Smooth muscle cell (in vitro differentiated cells): ENCODE measurements at regions not wholly inside any gene's neighbourhood (a gene's known extent, or its start where the extent isn't known, plus 50 kb on each side); places are given as distances from the start of the nearest gene placed in this dataset.

ENCODE experiments used
- DNase-seq: peaks from one replicate; lab custom pipeline; 2025; ENCODE audit not compliant: unreplicated experiment; lab: John Stamatoyannopoulos, UW
- H2AFZ ChIP-seq: fragments of 200-600 bp; sonication (generic); 2 replicates; pipeline ENCODE4 v1.6.0; 2016; ENCODE audit warnings: antibody characterized with exemption, low read depth, mild to moderate bottlenecking
- H3F3A ChIP-seq: fragments of 200-600 bp; sonication (generic); 2 replicates; pipeline ENCODE4 v1.6.0; 2017; ENCODE audit warnings: antibody characterized with exemption, low read depth
- H3K27ac ChIP-seq: fragments of 200-600 bp; sonication (generic); 2 replicates; pipeline ENCODE4 v1.5.1; 2016; ENCODE audit warnings: low read depth, mild to moderate bottlenecking
- H3K27me3 ChIP-seq: fragments of 200-600 bp; sonication (generic); 2 replicates; pipeline ENCODE4 v1.6.1; 2016; ENCODE audit warnings: low read depth, mild to moderate bottlenecking
- H3K36me3 ChIP-seq: fragments of 200-600 bp; sonication (generic); 2 replicates; pipeline ENCODE4 v1.5.1; 2016; ENCODE audit warnings: low read depth
- H3K4me1 ChIP-seq: fragments of 200-600 bp; sonication (generic); 2 replicates; pipeline ENCODE4 v1.5.1; 2016; ENCODE audit warnings: low read depth
- H3K4me2 ChIP-seq: fragments of 200-600 bp; sonication (generic); 2 replicates; pipeline ENCODE4 v1.6.0; 2016; ENCODE audit warnings: mild to moderate bottlenecking
- H3K4me3 ChIP-seq: fragments of 200-600 bp; sonication (generic); 2 replicates; pipeline ENCODE4 v1.5.1; 2016; ENCODE audit warnings: mild to moderate bottlenecking
- H3K79me2 ChIP-seq: fragments of 200-600 bp; sonication (generic); 2 replicates; pipeline ENCODE4 v1.6.0; 2016; ENCODE audit warnings: low read depth, mild to moderate bottlenecking
- H3K9ac ChIP-seq: fragments of 200-600 bp; sonication (generic); 2 replicates; pipeline ENCODE4 v1.6.0; 2016; ENCODE audit warnings: low read depth
- H3K9me3 ChIP-seq: fragments of 200-600 bp; sonication (generic); replicated peaks from 2 replicates; pipeline ENCODE4 v1.5.1; 2016; ENCODE audit warnings: low read depth
- H4K20me1 ChIP-seq: fragments of 200-600 bp; sonication (generic); 2 replicates; pipeline ENCODE4 v1.6.0; 2016; ENCODE audit warnings: low read depth
- WGBS: methylation state at CpG from one replicate; pipeline ENCODE4 v1.1.7; 2016; ENCODE audit warnings: low lambda C conversion rate; 5-methylcytosine and 5-hydroxymethylcytosine counted together
- TF ChIP-seq, protein P1 (sequence below): fragments of 200-600 bp; sonication (generic); IDR thresholded peaks from 2 replicates; pipeline ENCODE4 v1.5.1; 2017; ENCODE audit warnings: borderline replicate concordance, mild to moderate bottlenecking, antibody characterized with exemption; ENCODE audit not compliant: insufficient read depth, poor library complexity, severe bottlenecking

DNA sequence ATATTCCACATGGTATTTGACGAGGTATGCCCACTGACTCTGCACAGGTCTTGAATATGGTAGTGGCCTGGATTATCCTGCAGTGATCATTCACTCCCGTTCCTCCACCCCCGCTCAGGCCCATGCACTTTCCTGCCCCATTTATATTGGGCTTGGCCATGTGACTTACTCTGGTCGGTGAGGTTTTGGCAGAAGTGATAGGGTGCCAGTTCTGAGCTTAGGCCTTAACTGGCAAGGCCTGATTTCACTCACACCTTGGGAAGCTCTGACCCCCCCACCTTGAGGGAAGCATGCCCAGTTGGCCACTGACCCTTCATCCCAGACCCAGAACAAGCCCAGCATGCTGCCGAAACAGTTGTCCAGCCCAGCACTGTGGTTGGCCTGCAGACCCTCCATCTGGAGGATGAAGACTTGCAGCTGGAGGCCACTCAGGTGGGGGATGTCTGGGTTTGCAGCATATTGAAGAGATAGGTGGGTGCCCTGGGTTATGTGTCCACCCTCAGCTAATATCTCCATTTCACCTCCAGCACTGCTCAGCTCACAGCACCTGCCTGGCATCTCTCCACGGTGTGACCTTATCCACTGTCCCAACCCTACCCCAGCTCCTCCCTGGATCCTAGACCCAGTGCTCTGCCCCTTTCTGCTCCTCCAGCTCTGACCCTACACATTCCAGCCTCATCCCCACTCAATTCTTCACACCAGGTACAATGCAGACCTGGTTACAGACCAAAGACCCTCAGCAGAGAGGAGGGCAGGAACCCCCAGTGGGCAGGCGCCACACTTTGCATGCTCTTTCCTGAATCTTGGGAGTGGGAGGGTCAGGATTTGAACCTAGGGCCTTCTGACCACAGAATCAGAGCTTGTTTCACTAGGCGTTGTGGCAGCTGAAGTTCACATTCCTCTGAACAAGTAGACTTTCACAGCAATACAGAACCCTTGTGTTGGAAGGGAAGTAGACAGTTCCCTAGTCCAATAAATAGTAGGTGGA lies 138.1 kb upstream of the CHST15 start:
- no peak overlapping the region for H3K9ac ChIP-seq
- no peaks in the 10 kb centered on the region for H3K9me3 ChIP-seq
- TF ChIP-seq, protein P1, sequence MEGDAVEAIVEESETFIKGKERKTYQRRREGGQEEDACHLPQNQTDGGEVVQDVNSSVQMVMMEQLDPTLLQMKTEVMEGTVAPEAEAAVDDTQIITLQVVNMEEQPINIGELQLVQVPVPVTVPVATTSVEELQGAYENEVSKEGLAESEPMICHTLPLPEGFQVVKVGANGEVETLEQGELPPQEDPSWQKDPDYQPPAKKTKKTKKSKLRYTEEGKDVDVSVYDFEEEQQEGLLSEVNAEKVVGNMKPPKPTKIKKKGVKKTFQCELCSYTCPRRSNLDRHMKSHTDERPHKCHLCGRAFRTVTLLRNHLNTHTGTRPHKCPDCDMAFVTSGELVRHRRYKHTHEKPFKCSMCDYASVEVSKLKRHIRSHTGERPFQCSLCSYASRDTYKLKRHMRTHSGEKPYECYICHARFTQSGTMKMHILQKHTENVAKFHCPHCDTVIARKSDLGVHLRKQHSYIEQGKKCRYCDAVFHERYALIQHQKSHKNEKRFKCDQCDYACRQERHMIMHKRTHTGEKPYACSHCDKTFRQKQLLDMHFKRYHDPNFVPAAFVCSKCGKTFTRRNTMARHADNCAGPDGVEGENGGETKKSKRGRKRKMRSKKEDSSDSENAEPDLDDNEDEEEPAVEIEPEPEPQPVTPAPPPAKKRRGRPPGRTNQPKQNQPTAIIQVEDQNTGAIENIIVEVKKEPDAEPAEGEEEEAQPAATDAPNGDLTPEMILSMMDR: no peak
- no peaks in the 10 kb centered on the region for H3K79me2 ChIP-seq
- DNase-seq: no peak
- no peak overlapping the region for H3K27ac ChIP-seq
- 96% methylated on average over 8 of the region's 8 CpGs for WGBS
- H2AFZ ChIP-seq: no peak overlapping the region
- H3K27me3 ChIP-seq: no peaks in the 10 kb centered on the region
- H4K20me1 ChIP-seq: no peaks in the 10 kb centered on the region
- no peaks in the 10 kb centered on the region for H3K36me3 ChIP-seq
- no peak overlapping the region for H3K4me2 ChIP-seq
- no peaks in the 10 kb centered on the region for H3F3A ChIP-seq
- H3K4me3 ChIP-seq: no peak overlapping the region
- no peaks in the 10 kb centered on the region for H3K4me1 ChIP-seq

DNA sequence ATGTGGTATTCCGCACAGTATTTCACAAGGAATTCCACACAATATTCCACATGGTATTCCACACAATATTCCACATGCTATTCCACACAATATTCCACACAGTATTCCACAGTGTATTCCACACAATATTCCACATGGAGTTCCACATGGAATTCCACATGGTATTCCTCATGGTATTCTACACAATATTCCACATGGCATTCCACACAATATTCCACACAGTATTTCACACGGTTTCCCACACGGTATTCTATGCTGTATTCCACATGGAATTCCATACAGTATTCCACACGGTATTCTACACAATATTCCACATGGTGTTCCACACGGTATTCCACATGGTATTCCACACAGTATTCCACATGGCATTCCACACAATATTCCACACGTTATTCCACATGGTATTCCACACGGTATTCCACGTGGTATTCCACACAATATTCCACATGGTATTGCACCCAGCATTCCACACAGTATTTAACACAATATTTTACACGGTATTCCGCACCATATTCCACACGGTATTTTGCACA lies 137.3 kb upstream of the CHST15 start:
- Histone ChIP-seq H2AFZ (no peak overlapping the region), H3K4me1 (no peaks in the 10 kb centered on the region), H3K4me2 (no peak overlapping the region), H3K79me2 (no peaks in the 10 kb centered on the region), H3K27me3 (no peaks in the 10 kb centered on the region), H3F3A (no peaks in the 10 kb centered on the region), H3K9ac (no peak overlapping the region), H3K27ac (no peak overlapping the region), H3K36me3 (no peaks in the 10 kb centered on the region), H3K9me3 (no peaks in the 10 kb centered on the region), H3K4me3 (no peak overlapping the region), H4K20me1 (no peaks in the 10 kb centered on the region)
- TF ChIP-seq, protein P1: no peak
- no peak for DNase-seq
- 92% methylated on average over 11 of the region's 11 CpGs for WGBS

DNA sequence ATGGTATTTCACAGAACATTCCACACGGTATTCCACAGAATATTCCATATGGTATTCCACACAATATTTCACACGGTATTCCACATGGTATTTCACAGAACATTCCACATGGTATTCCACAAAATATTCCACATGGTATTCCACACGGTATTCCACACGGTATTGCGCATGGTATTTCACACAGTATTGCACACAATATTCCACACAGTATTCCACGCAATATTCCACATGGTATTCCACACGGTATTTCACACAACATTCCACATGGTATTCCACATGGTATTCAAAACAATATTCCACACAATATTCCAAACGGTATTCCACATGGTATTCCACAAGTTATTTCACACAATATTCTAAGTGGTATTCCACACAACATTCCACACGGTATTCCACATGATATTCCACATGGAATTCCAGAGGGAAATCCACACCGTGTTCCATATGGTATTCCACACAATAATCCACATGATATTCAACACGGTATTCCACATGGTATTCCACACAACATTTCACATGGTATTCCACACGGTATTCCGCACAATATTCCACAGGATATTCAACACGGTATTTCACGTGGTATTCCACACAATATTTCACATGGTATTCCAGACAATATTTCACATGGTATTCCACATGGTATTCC lies 136.7 kb upstream of the CHST15 start:
- no peaks in the 10 kb centered on the region for H3K36me3 ChIP-seq
- no peak for DNase-seq
- H3K9ac ChIP-seq: no peak overlapping the region
- H2AFZ ChIP-seq: no peak overlapping the region
- no peaks in the 10 kb centered on the region for H3K9me3 ChIP-seq
- H3K27me3 ChIP-seq: no peaks in the 10 kb centered on the region
- no peak overlapping the region for H3K4me3 ChIP-seq
- no peak overlapping the region for H3K27ac ChIP-seq
- no peaks in the 10 kb centered on the region for H3K4me1 ChIP-seq
- no peak overlapping the region for H3K4me2 ChIP-seq
- 82% methylated on average over 15 of the region's 15 CpGs for WGBS
- H3K79me2 ChIP-seq: no peaks in the 10 kb centered on the region
- H3F3A ChIP-seq: no peaks in the 10 kb centered on the region
- H4K20me1 ChIP-seq: no peaks in the 10 kb centered on the region
- TF ChIP-seq, protein P1: no peak
